GM21360 (cell line): ENCODE measurements at regions not wholly inside any gene's neighbourhood (a gene's known extent, or its start where the extent isn't known, plus 50 kb on each side); places are given as distances from the start of the nearest gene placed in this dataset.

Source experiments
- ATAC-seq: cut with Tn5 transposase; IDR thresholded peaks from one replicate; pipeline ENCODE4 v1.9.1; 2021; ENCODE audit warnings: mild to moderate bottlenecking, moderate library complexity; ENCODE audit not compliant: unreplicated experiment

GRCh38 chr18:78087338-78087737 lies 837.7 kb downstream of the GALR1 start:
- no peak for ATAC-seq

- no peak for ATAC-seq
Measured at GRCh38 chr18:78090584-78090983, 840.9 kb downstream of the GALR1 start.

- no peak for ATAC-seq
Measured at GRCh38 chr18:78092901-78093300, 843.3 kb downstream of the GALR1 start.

- ATAC-seq = no peak
Measured at GRCh38 chr18:78099979-78100588, 850.4 kb downstream of the GALR1 start.

- no peak for ATAC-seq
Measured at GRCh38 chr18:78101091-78101490, 851.4 kb downstream of the GALR1 start.

GRCh38 chr18:78102135-78102534 lies 852.5 kb downstream of the GALR1 start:
- ATAC-seq = no peak

GRCh38 chr18:78105611-78106010 lies 856.0 kb downstream of the GALR1 start:
- no peak for ATAC-seq

- no peak for ATAC-seq
Measured at GRCh38 chr18:78106946-78107345, 857.3 kb downstream of the GALR1 start.

GRCh38 chr18:78107363-78107762 lies 857.7 kb downstream of the GALR1 start:
- ATAC-seq = no peak

GRCh38 chr18:78108554-78108953 lies 858.9 kb downstream of the GALR1 start:
- no peak for ATAC-seq

GRCh38 chr18:78113136-78113939 lies 863.7 kb downstream of the GALR1 start:
- ATAC-seq = no peak

- no peak for ATAC-seq
Measured at GRCh38 chr18:78113940-78114251, 864.2 kb downstream of the GALR1 start.

GRCh38 chr18:78115896-78116561 lies 863.6 kb upstream of the SALL3 start:
- ATAC-seq = no peak

- ATAC-seq = no peak
Measured at GRCh38 chr18:78123144-78123909, 856.3 kb upstream of the SALL3 start.

- no peak for ATAC-seq
Measured at GRCh38 chr18:78123926-78124797, 855.5 kb upstream of the SALL3 start.

GRCh38 chr18:78125206-78125896 lies 854.3 kb upstream of the SALL3 start:
- ATAC-seq = no peak

- ATAC-seq = no peak
Measured at GRCh38 chr18:78126106-78126505, 853.5 kb upstream of the SALL3 start.

GRCh38 chr18:78126536-78126935 lies 853.1 kb upstream of the SALL3 start:
- no peak for ATAC-seq

- no peak for ATAC-seq
Measured at GRCh38 chr18:78127041-78127440, 852.6 kb upstream of the SALL3 start.

GRCh38 chr18:78128004-78128403 lies 851.6 kb upstream of the SALL3 start:
- no peak for ATAC-seq
